BE2C (cell line): ENCODE measurements at regions not wholly inside any gene's neighbourhood (a gene's known extent, or its start where the extent isn't known, plus 50 kb on each side); places are given as distances from the start of the nearest gene placed in this dataset.

Experiments used
- DNase-seq: peaks from one replicate; pipeline ENCODE4 v3.0.0-alpha.2; 2020
- H3K27me3 ChIP-seq: fragments of 250-450 bp; sonication (Bioruptor Pico); 2 replicates; pipeline ENCODE4 v1.5.1; 2020; ENCODE audit warnings: mild to moderate bottlenecking
- H3K36me3 ChIP-seq: fragments of 250-450 bp; sonication (Bioruptor Pico); 2 replicates; pipeline ENCODE4 v1.5.1; 2020; ENCODE audit warnings: mild to moderate bottlenecking
- H3K4me1 ChIP-seq: fragments of 250-450 bp; sonication (Bioruptor Pico); 2 replicates; pipeline ENCODE4 v1.5.1; 2020
- H3K4me3 ChIP-seq: 2 replicates; pipeline ENCODE4 v1.5.1; 2011; ENCODE audit warnings: low read depth, low read length
- H3K9me3 ChIP-seq: fragments of 250-450 bp; sonication (Bioruptor Pico); 2 replicates; pipeline ENCODE4 v1.5.1; 2020
- CTCF ChIP-seq: IDR thresholded peaks from 2 replicates; pipeline ENCODE4 v1.5.1; 2012; ENCODE audit warnings: mild to moderate bottlenecking, low read depth, low read length

- no peak for DNase-seq
- no peak for TF ChIP-seq CTCF
Observed at GRCh38 chr17:27402943-27403342, 53.3 kb upstream of the KSR1 start.

GRCh38 chr17:27403480-27404005 lies 52.7 kb upstream of the KSR1 start:
- TF ChIP-seq CTCF = no peak
- no peaks in the 10 kb centered on the region for H3K4me1 ChIP-seq
- no peak for DNase-seq
- H3K9me3 ChIP-seq = no peaks in the 10 kb centered on the region
- no peak overlapping the region for H3K4me3 ChIP-seq
- no peaks in the 10 kb centered on the region for H3K36me3 ChIP-seq
- H3K27me3 ChIP-seq = no peaks in the 10 kb centered on the region

More at GRCh38 chr17:27402943-27403342, 53.3 kb upstream of the KSR1 start:
- H3K36me3 ChIP-seq = no peaks in the 10 kb centered on the region
- no peaks in the 10 kb centered on the region for H3K4me1 ChIP-seq
- no peaks in the 10 kb centered on the region for H3K27me3 ChIP-seq
- H3K9me3 ChIP-seq = no peaks in the 10 kb centered on the region
- no peak overlapping the region for H3K4me3 ChIP-seq

GRCh38 chr17:27404676-27405075 lies 51.6 kb upstream of the KSR1 start:
- H3K4me3 ChIP-seq = no peak overlapping the region
- H3K4me1 ChIP-seq = no peaks in the 10 kb centered on the region
- no peaks in the 10 kb centered on the region for H3K9me3 ChIP-seq
- H3K27me3 ChIP-seq = no peaks in the 10 kb centered on the region
- DNase-seq = no peak
- no peaks in the 10 kb centered on the region for H3K36me3 ChIP-seq
- TF ChIP-seq CTCF = no peak
